Naive thymus-derived CD4-positive, alpha-beta T cell (primary cell): ENCODE measurements at regions not wholly inside any gene's neighbourhood (a gene's known extent, or its start where the extent isn't known, plus 50 kb on each side); places are given as distances from the start of the nearest gene placed in this dataset.

Source experiments
- ATAC-seq: fragments of 150-1000 bp; cut with Tn5 transposase; 2 replicates; pipeline ENCODE4 v1.10.0; 2021; ENCODE audit warnings: mild to moderate bottlenecking, moderate library complexity
- CTCF ChIA-PET: fragments of 350-600 bp; sonication (Branson Sonifier 250); formaldehyde crosslinking; loops from one replicate; lab custom pipeline; 2021; ENCODE audit warnings: antibody characterized with exemption; lab: Charles Lee
- POLR2A ChIA-PET: fragments of 350-600 bp; sonication (Branson Sonifier 250); formaldehyde crosslinking; loops from one replicate; lab custom pipeline; 2021; ENCODE audit warnings: antibody characterized with exemption, inconsistent platforms; lab: Charles Lee
- DNase-seq, 9 donors: peaks; one replicate each; pipeline versions ENCODE4 v3.0.0 to v3.0.0-alpha.2; 2020 to 2022; ENCODE audit warnings: mixed read lengths in 1 of 9
- H3K27ac ChIP-seq: one replicate; pipeline ENCODE4 v1.7.0; 2013; ENCODE audit warnings: mild to moderate bottlenecking, low read depth, low read length, moderate library complexity
- H3K27me3 ChIP-seq, 2 donors: one replicate each; pipeline ENCODE4 v1.7.0; 2013; ENCODE audit warnings: low read length in 2 of 2, mild to moderate bottlenecking in 2 of 2, moderate library complexity in 2 of 2; ENCODE audit not compliant: control insufficient read depth in 2 of 2, insufficient read depth in 2 of 2
- H3K36me3 ChIP-seq, 3 experiments: 1 replicate in 2 of 3; 2 replicates in 1 of 3; pipeline ENCODE4 v1.7.0; 2013; ENCODE audit warnings: low read length in 3 of 3, mild to moderate bottlenecking in 3 of 3, moderate library complexity in 1 of 3; ENCODE audit not compliant: insufficient read depth in 3 of 3, control insufficient read depth in 2 of 3
- H3K4me1 ChIP-seq, 2 donors: one replicate each; pipeline ENCODE4 v1.7.0; 2013; ENCODE audit warnings: low read length in 2 of 2, mild to moderate bottlenecking in 2 of 2, moderate library complexity in 1 of 2; ENCODE audit not compliant: control insufficient read depth in 2 of 2, insufficient read depth in 2 of 2
- H3K4me3 ChIP-seq: 2 replicates; pipeline ENCODE4 v1.7.0; 2013; ENCODE audit warnings: mild to moderate bottlenecking, low read length
- H3K9me3 ChIP-seq, 3 experiments: 1 replicate in 2 of 3; 2 replicates in 1 of 3; pipeline ENCODE4 v1.7.0; 2013; ENCODE audit warnings: low read length in 3 of 3; ENCODE audit not compliant: control insufficient read depth in 2 of 3
- H3K27ac Mint-ChIP-seq, 9 donors: one replicate each; pipeline ENCODE4 v1.8.0; 2020 to 2022; ENCODE audit warnings: mixed read lengths in 9 of 9, mild to moderate bottlenecking in 8 of 9, moderate library complexity in 5 of 9, inconsistent platforms in 2 of 9
- H3K27me3 Mint-ChIP-seq, 5 donors: one replicate each; pipeline ENCODE4 v1.8.0; 2021 to 2022; ENCODE audit warnings: mixed read lengths in 5 of 5, mild to moderate bottlenecking in 1 of 5
- H3K36me3 Mint-ChIP-seq, 5 donors: one replicate each; pipeline ENCODE4 v1.8.0; 2020 to 2022; ENCODE audit warnings: mixed read lengths in 5 of 5, mild to moderate bottlenecking in 3 of 5, inconsistent platforms in 1 of 5
- H3K4me1 Mint-ChIP-seq, 7 donors: one replicate each; pipeline ENCODE4 v1.8.0; 2020 to 2022; ENCODE audit warnings: mixed read lengths in 7 of 7, mild to moderate bottlenecking in 3 of 7, inconsistent platforms in 1 of 7
- H3K4me3 Mint-ChIP-seq, 10 donors: one replicate each; pipeline ENCODE4 v1.8.0; 2020 to 2022; ENCODE audit warnings: mild to moderate bottlenecking in 10 of 10, mixed read lengths in 10 of 10, moderate library complexity in 6 of 10, inconsistent platforms in 2 of 10
- H3K9me3 Mint-ChIP-seq, 11 donors: one replicate each; pipeline ENCODE4 v1.8.0; 2020 to 2022; ENCODE audit warnings: mixed read lengths in 11 of 11, mild to moderate bottlenecking in 4 of 11, inconsistent platforms in 1 of 11, moderate library complexity in 1 of 11
- intact Hi-C, 2 donors: fragments of 100-400 bp; cut with micrococcal nuclease; formaldehyde crosslinking; loops; one replicate each; pipeline ENCODE4 v1.15.1; 2023

- H3K27me3 ChIP-seq = no peaks in the 10 kb centered on the region
- peak overlapping the region; percentile 35 for H3K4me3 ChIP-seq
- ChIA-PET POLR2A (no interaction called here), CTCF (no interaction called here)
- H3K36me3 ChIP-seq = no peaks in the 10 kb centered on the region
- H3K9me3 ChIP-seq = no peaks in the 10 kb centered on the region
- H3K4me1 ChIP-seq = peaks cover 6 to 10% of the 10 kb centered on the region in 2 donors
- intact Hi-C loops = loop anchor here in 1 of 2 donors (1.0 to 2.0 kb wide), 4 partner anchors 126 to 640 kb away; partner anchors contain the start of genes COG1 and SLC39A11
- no peak overlapping the region for H3K27ac ChIP-seq
- Mint-ChIP-seq H3K27ac (peak overlapping the region in 3 of 9 donors; percentile 33 to 71 (median 50)), H3K9me3 (peaks cover 0 to 2% (median 0%) of the 10 kb centered on the region in 11 donors), H3K4me1 (peaks cover 13 to 33% (median 25%) of the 10 kb centered on the region in 7 donors), H3K27me3 (peaks cover 46 to 66% (median 53%) of the 10 kb centered on the region in 5 donors), H3K36me3 (no peaks in the 10 kb centered on the region), H3K4me3 (peak overlapping the region; percentile 78 to 97 (median 86))
- peak in 5 of 9 donors; percentile 6 to 77 (median 37) for DNase-seq
- ATAC-seq = peak; percentile 79
These were observed 471.6 kb downstream of the SOX9 start for GRCh38 chr17:72592242-72592966.

- Mint-ChIP-seq H3K4me3 (peak overlapping the region in 9 of 10 donors; percentile 3 to 87 (median 43)), H3K27me3 (peaks cover 47 to 67% (median 54%) of the 10 kb centered on the region in 5 donors), H3K27ac (no peak overlapping the region), H3K36me3 (no peaks in the 10 kb centered on the region), H3K4me1 (peaks cover 8 to 28% (median 20%) of the 10 kb centered on the region in 7 donors), H3K9me3 (peaks cover 0 to 2% (median 0%) of the 10 kb centered on the region in 11 donors)
- intact Hi-C loops = loop anchor here in 1 of 2 donors (1.0 to 2.0 kb wide), 4 partner anchors 126 to 639 kb away; partner anchors contain the start of genes COG1 and SLC39A11
- ATAC-seq (no peak), DNase-seq (no peak)
- no peaks in the 10 kb centered on the region for H3K36me3 ChIP-seq
- H3K27me3 ChIP-seq = no peaks in the 10 kb centered on the region
- no peak overlapping the region for H3K27ac ChIP-seq
- no peaks in the 10 kb centered on the region for H3K9me3 ChIP-seq
- H3K4me1 ChIP-seq = peaks cover 5 to 6% of the 10 kb centered on the region in 2 donors
- no peak overlapping the region for H3K4me3 ChIP-seq
- ChIA-PET POLR2A (no interaction called here), CTCF (no interaction called here)
These were observed 472.1 kb downstream of the SOX9 start for GRCh38 chr17:72592967-72593325.

GRCh38 chr17:72594248-72594647 is 473.4 kb downstream of the SOX9 start:
- ATAC-seq (no peak), DNase-seq (no peak)
- H3K4me3 ChIP-seq = no peak overlapping the region
- H3K27ac ChIP-seq = no peak overlapping the region
- H3K27me3 Mint-ChIP-seq = peaks cover 34 to 69% (median 49%) of the 10 kb centered on the region in 5 donors
- no peak overlapping the region for H3K4me3 Mint-ChIP-seq
- intact Hi-C loops = no loop called here
- no peaks in the 10 kb centered on the region for H3K27me3 ChIP-seq
- no peaks in the 10 kb centered on the region for H3K36me3 Mint-ChIP-seq
- H3K36me3 ChIP-seq = no peaks in the 10 kb centered on the region
- ChIA-PET POLR2A (interaction anchor here (0.7 kb wide), 1 partner anchor 30 kb away, joined by 3 read pairs; no protein-coding TSS in a partner anchor), CTCF (no interaction called here)
- H3K4me1 ChIP-seq = peaks cover 0 to 6% of the 10 kb centered on the region in 2 donors
- peaks cover 0 to 2% (median 0%) of the 10 kb centered on the region in 11 donors for H3K9me3 Mint-ChIP-seq
- H3K27ac Mint-ChIP-seq = no peak overlapping the region
- H3K4me1 Mint-ChIP-seq = peaks cover 8 to 22% (median 16%) of the 10 kb centered on the region in 7 donors
- no peaks in the 10 kb centered on the region for H3K9me3 ChIP-seq
